Panc1 (cell line): ENCODE measurements at regions not wholly inside any gene's neighbourhood (a gene's known extent, or its start where the extent isn't known, plus 50 kb on each side); places are given as distances from the start of the nearest gene placed in this dataset.

ENCODE experiments used
- ATAC-seq: fragments of 200-7000 bp; cut with Tn5 transposase; 2 replicates; pipeline ENCODE4 v1.9.1; 2020; ENCODE audit warnings: mild to moderate bottlenecking, moderate library complexity
- BruUV-seq: library from RNA; stranded (reverse); fragments of 400-500 nt; replicated peaks from 2 replicates; lab custom pipeline; 2021; lab: Mats Ljungman, UMichigan
- CTCF ChIA-PET: fragments of 300-600 bp; sonication (Branson Sonifier 250); formaldehyde crosslinking; loops from one replicate; lab custom pipeline; 2022; ENCODE audit warnings: antibody characterized with exemption; lab: Charles Lee
- POLR2A ChIA-PET: fragments of 300-600 bp; sonication (Branson Sonifier 250); formaldehyde crosslinking; loops from one replicate; lab custom pipeline; 2022; ENCODE audit warnings: antibody characterized with exemption; lab: Charles Lee
- DNase-seq: peaks from one replicate; pipeline ENCODE4 v3.0.0-alpha.2; 2010; ENCODE audit warnings: low read depth, low spot score
- H3K27ac ChIP-seq: 2 replicates; pipeline ENCODE4 v1.5.1; 2011; ENCODE audit warnings: mild to moderate bottlenecking, low read length, inconsistent platforms
- H3K27me3 ChIP-seq: fragments of 200-500 bp; sonication (Bioruptor generic); 2 replicates; pipeline ENCODE4 v1.6.0; 2014; ENCODE audit warnings: low read length, inconsistent platforms; ENCODE audit not compliant: control insufficient read depth, insufficient read depth
- H3K36me3 ChIP-seq: fragments of 200-500 bp; sonication (Bioruptor generic); 2 replicates; pipeline ENCODE4 v1.5.1; 2014; ENCODE audit warnings: inconsistent platforms, mild to moderate bottlenecking, low read length, moderate library complexity; ENCODE audit not compliant: control insufficient read depth, insufficient read depth
- H3K4me1 ChIP-seq: 2 replicates; pipeline ENCODE4 v1.5.1; 2011; ENCODE audit warnings: inconsistent platforms, mild to moderate bottlenecking, low read length, moderate library complexity; ENCODE audit not compliant: control insufficient read depth, insufficient read depth
- H3K4me3 ChIP-seq, 2 experiments: 2 replicates each; pipeline ENCODE4 v1.5.1; 2011 to 2012; ENCODE audit warnings: low read depth in 2 of 2, low read length in 2 of 2, mild to moderate bottlenecking in 2 of 2, inconsistent platforms in 1 of 2, moderate library complexity in 1 of 2
- H3K9me3 ChIP-seq: fragments of 200-500 bp; sonication (Bioruptor generic); 2 replicates; pipeline ENCODE4 v1.5.1; 2014; ENCODE audit warnings: low read depth, mild to moderate bottlenecking, inconsistent platforms, low read length, moderate library complexity; ENCODE audit not compliant: control insufficient read depth, insufficient read depth
- CTCF ChIP-seq: fragments of 450-650 bp; IDR thresholded peaks from 2 replicates; pipeline ENCODE4 v1.5.1; 2017; ENCODE audit warnings: mild to moderate bottlenecking
- POLR2AphosphoS5 ChIP-seq: IDR thresholded peaks from 2 replicates; pipeline ENCODE4 v1.6.1; 2012; ENCODE audit warnings: mild to moderate bottlenecking, low read depth, low read length, moderate library complexity
- SIN3A ChIP-seq: IDR thresholded peaks from 2 replicates; pipeline ENCODE4 v1.6.1; 2012; ENCODE audit warnings: low read depth, mild to moderate bottlenecking, low read length, moderate library complexity, borderline replicate concordance; ENCODE audit not compliant: insufficient read depth
- TCF7L2 ChIP-seq: IDR thresholded peaks from 2 replicates; pipeline ENCODE4 v1.6.1; 2011; ENCODE audit warnings: mild to moderate bottlenecking, low read depth, low read length, inconsistent platforms
- in situ Hi-C: cut with HindIII; loops from 2 replicates; pipeline ENCODE4 v1.10.0; 2016; ENCODE audit warnings: low sequenced_read_pairs, low pct_unique_long_range_greater_than_20kb
- intact Hi-C: fragments of 100-400 bp; cut with micrococcal nuclease; formaldehyde crosslinking; loops from one replicate; pipeline ENCODE4 v1.10.0; 2022; ENCODE audit not compliant: unreplicated experiment
- TF ChIP-seq, protein P1 (sequence below), 2 experiments: IDR thresholded peaks; 2 replicates each; pipeline ENCODE4 v1.6.1; 2011 to 2012; ENCODE audit warnings: low read depth in 2 of 2, control low read depth in 1 of 2, low read length in 1 of 2, mild to moderate bottlenecking in 1 of 2, moderate library complexity in 1 of 2; ENCODE audit not compliant: insufficient read depth in 1 of 2

DNA sequence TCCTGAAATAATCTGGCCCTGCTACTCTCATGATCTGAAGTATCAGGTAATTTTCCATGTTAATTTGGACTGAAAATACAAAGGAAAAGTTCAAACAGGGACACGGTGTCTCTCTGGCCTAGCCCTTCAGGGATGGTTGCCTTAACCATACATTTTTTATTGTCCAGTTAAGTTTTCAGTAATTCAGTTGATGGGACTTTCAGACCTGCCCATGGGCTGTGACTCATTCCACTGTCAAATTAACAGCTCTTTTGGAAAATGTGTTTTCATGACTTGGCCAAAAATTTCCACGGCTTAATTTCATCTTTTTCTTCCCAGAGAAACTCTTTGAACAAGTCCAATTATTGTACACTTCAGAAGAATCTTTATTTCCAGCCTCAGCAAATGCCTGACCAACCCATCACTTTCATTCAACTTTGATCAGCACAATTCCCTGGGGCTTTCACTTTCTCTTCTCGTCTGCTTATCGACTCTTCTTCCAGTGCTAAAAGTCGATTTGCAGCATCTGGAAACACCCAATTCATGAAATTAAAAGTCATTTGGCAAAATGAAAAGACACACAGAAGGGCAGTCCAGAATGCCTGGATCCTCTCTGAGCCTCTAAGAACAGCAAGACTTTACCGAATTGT lies 293.9 kb downstream of the RAB28 start:
- Histone ChIP-seq H3K36me3 (no peaks in the 10 kb centered on the region), H3K9me3 (no peaks in the 10 kb centered on the region), H3K27me3 (no peaks in the 10 kb centered on the region), H3K4me3 (no peak overlapping the region), H3K27ac (no peak overlapping the region), H3K4me1 (no peaks in the 10 kb centered on the region)
- DNase-seq (no peak), ATAC-seq (no peak)
- in situ Hi-C loops: no loop called here
- intact Hi-C loops: no loop called here
- BruUV-seq: no TSS peak
- CTCF ChIA-PET: no interaction called here
- POLR2A ChIA-PET: no interaction called here
- TF ChIP-seq, protein P1, sequence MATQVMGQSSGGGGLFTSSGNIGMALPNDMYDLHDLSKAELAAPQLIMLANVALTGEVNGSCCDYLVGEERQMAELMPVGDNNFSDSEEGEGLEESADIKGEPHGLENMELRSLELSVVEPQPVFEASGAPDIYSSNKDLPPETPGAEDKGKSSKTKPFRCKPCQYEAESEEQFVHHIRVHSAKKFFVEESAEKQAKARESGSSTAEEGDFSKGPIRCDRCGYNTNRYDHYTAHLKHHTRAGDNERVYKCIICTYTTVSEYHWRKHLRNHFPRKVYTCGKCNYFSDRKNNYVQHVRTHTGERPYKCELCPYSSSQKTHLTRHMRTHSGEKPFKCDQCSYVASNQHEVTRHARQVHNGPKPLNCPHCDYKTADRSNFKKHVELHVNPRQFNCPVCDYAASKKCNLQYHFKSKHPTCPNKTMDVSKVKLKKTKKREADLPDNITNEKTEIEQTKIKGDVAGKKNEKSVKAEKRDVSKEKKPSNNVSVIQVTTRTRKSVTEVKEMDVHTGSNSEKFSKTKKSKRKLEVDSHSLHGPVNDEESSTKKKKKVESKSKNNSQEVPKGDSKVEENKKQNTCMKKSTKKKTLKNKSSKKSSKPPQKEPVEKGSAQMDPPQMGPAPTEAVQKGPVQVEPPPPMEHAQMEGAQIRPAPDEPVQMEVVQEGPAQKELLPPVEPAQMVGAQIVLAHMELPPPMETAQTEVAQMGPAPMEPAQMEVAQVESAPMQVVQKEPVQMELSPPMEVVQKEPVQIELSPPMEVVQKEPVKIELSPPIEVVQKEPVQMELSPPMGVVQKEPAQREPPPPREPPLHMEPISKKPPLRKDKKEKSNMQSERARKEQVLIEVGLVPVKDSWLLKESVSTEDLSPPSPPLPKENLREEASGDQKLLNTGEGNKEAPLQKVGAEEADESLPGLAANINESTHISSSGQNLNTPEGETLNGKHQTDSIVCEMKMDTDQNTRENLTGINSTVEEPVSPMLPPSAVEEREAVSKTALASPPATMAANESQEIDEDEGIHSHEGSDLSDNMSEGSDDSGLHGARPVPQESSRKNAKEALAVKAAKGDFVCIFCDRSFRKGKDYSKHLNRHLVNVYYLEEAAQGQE (IDR thresholded peaks at IDR 0.05; ENCODE audit: insufficient read depth in 1 of 2, low read depth in 2 of 2, low read length in 1 of 2): no peak
- TF ChIP-seq SIN3A: no peak
- no peak for TF ChIP-seq CTCF

- H3K9me3 ChIP-seq: no peaks in the 10 kb centered on the region
Observed at GRCh38 chr4:13184199-13184598, 299.9 kb downstream of the RAB28 start.

More at GRCh38 chr4:13184199-13184598, 299.9 kb downstream of the RAB28 start:
- ChIA-PET CTCF (no interaction called here), POLR2A (no interaction called here)
- no peaks in the 10 kb centered on the region for H3K4me1 ChIP-seq
- intact Hi-C loops: no loop called here
- H3K4me3 ChIP-seq: no peak overlapping the region
- ATAC-seq: no peak
- no peaks in the 10 kb centered on the region for H3K27me3 ChIP-seq
- no peaks in the 10 kb centered on the region for H3K36me3 ChIP-seq
- in situ Hi-C loops: no loop called here
- no peak overlapping the region for H3K27ac ChIP-seq
- no peak for DNase-seq
- no peak for TF ChIP-seq CTCF
- no peak for TF ChIP-seq SIN3A
- no peak for TF ChIP-seq TCF7L2
- TF ChIP-seq POLR2AphosphoS5: no peak
- TF ChIP-seq, protein P1 (IDR thresholded peaks at IDR 0.05; ENCODE audit: insufficient read depth in 1 of 2, low read depth in 2 of 2, low read length in 1 of 2): no peak
- BruUV-seq: no TSS peak
